ENCODE measurements at regions not wholly inside any gene's neighbourhood (a gene's known extent, or its start where the extent isn't known, plus 50 kb on each side); places are given as distances from the start of the nearest gene placed in this dataset.
"Not testable (repeated sequence)": the region's sequence is repeated elsewhere in the genome, so short reads cannot be mapped to it uniquely, and the experiment has no call there.

- DNase-seq (ENCODE audit: low read depth) = not testable (repeated sequence)
Observed at GRCh38 chr9:66771504-66771903, 129.0 kb upstream of the ZNF658 start.

- DNase-seq (ENCODE audit: low read depth) = not testable (repeated sequence)
Observed at GRCh38 chr9:66774618-66775017, 125.9 kb upstream of the ZNF658 start.

- DNase-seq (ENCODE audit: low read depth) = not testable (repeated sequence)
Observed at GRCh38 chr9:66779944-66780661, 120.4 kb upstream of the ZNF658 start.

DNA sequence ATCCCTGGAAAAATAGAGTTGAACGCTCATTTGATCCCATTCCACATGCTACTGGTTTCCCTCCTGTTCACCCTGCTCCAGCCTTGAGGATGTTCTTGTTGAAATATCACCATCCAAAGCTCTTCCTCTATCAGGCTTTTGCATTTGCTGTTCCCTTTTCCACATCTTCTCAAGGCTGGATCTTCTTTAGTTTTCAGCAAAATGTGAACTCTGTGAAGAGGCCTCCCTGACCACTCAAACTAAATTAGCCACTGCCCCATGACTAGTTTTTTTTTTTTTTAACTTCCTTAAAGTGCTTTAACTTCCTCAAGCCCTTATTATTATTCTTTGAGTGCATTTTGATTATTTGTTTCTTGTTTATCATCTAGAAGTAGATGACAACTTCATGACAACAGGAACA is 119.3 kb upstream of the ZNF658 start:
- not testable (repeated sequence) for DNase-seq (ENCODE audit: low read depth)

- not testable (repeated sequence) for DNase-seq (ENCODE audit: low read depth)
Observed at GRCh38 chr9:66782010-66782409, 118.5 kb upstream of the ZNF658 start.

DNA sequence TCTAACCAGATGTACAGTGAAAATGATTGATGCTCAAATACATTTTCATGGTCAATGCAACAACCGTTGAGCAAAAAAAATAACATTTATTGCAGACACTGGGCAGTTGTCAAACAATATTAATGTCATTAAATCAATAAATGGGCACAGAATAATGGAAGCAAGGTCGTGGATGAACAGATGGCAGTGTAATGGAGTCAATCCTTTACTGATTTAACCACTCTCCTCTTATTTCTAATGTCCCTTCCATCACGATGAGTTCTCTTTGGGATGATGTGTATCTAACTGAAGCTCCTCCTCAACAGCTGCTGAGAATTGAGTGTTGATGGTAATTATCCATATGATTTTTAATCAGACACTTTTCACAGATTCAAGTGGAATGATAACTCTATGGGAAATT is 114.9 kb upstream of the ZNF658 start:
- not testable (repeated sequence) for DNase-seq (ENCODE audit: low read depth)

DNA sequence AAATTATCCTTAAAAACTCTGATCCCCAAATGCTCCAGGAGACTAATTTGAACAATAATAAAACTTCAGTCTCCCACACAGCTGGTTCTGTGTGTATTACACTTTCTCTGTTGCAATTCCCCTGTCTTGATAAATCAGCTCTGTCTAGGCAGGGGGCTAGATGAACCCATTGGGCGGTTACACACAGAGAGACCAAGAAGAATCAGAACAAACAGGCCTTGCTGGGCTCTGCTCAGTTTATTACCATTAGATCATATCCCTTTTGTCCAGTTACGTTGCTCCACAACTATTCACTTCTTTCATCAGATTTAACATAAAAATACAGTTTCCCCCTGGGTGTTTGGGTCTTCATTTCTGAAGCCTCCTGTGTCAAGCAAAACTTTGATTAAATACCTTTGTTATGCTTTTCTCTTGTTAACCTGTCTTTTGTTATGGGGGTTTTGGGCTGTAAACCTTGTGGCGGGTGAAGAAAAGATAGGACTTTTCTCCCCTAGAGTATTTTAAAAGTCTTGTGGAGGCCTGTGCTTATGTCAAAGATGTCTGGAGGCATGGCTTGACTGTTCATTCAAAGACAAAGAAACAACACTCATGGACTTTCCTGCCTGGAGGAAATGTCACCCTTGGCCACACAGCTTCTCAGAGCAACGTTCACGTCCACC is 109.3 kb upstream of the ZNF658 start:
- not testable (repeated sequence) for DNase-seq (ENCODE audit: low read depth)

GRCh38 chr9:66794769-66795168 is 105.8 kb upstream of the ZNF658 start:
- not testable (repeated sequence) for DNase-seq (ENCODE audit: low read depth)

DNA sequence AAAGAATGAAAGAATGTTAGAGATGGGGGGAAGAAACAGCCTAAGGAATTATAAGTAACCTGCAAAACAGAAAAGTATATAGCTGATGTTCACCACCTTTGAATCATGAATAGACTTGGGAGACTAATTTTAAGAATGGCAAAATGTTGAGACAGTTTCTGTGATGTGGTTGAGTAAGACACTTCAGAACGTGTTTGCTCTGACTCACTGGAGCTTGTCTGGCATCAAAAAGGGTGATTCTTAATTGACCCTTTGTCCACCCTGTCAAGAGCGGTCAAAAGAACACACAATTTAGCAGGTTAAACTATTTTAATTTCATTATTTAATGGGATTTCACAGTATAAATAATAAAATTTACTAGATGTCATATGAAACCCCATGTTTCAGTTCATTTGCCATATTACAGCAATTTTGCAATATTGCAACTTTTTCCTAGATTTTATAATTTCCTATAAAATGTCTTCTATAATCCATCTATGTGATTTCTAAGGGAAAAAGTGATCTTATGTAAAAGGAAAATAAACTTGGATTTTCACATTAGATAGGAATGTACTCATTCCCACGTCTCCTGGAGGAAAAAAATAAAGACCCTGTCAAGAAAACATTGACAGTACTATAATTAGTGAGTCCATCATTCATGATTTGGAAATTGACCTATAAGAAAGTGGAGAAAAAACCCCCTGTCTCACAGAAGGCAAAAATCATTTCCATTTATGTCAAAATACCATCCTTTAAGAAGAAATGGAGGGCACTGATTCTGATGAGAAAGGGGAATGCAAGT is 104.6 kb upstream of the ZNF658 start:
- not testable (repeated sequence) for DNase-seq (ENCODE audit: low read depth)

DNA sequence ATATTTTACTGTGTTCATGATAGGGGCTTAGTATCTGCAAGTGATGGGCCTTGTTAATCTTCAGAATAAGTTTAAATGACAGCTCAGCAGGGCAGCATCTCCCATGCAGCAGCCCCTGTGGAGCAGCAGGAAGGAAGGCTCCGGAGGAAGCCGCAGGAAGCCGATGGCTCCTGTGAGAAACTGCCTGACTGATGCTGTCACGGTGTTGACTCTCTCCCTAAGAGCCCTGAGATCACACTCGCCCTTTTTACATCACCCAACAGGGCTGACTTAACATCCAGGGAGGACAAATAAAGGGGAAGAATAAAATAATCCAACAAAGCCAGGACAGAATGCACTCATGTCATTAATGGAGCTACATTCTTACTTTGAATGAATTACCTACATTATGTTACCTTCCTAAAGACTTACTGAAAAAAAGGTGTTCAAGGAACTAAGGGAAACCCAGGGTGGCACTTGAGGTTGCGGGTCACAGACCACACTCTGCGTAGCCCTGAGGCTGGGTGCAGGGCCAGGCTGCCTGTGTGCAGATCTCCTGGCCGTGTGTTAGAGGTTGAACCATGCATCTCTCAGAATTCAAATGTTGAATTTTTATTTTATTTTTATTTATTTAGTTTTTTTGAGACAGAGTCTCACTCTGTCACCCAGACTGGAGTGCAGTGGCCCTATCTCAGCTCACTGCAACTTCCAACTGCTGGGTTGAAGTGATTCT is 102.5 kb upstream of the ZNF658 start:
- DNase-seq (ENCODE audit: low read depth) = not testable (repeated sequence)

GRCh38 chr9:66803619-66804018 is 96.9 kb upstream of the ZNF658 start:
- DNase-seq (ENCODE audit: low read depth) = not testable (repeated sequence)

DNA sequence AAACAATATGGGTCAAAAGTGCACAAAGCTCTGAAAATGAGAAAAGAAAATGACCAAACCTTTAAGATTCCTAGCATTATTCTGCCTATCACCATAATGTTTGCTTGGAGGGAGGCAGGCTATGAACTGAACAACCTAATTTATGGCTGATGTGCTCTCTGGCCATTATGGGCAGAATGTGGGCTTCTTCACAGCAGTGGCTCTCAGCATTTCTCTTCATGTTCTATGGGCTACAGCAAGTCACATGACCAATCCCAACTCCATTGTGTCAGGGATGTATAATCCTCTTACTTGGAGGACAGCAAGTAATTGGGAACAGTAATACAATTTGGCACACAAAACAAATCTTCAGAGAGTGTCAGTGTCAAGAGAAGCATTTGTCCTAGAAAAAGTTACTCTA is 90.3 kb upstream of the ZNF658 start:
- not testable (repeated sequence) for DNase-seq (ENCODE audit: low read depth)

DNA sequence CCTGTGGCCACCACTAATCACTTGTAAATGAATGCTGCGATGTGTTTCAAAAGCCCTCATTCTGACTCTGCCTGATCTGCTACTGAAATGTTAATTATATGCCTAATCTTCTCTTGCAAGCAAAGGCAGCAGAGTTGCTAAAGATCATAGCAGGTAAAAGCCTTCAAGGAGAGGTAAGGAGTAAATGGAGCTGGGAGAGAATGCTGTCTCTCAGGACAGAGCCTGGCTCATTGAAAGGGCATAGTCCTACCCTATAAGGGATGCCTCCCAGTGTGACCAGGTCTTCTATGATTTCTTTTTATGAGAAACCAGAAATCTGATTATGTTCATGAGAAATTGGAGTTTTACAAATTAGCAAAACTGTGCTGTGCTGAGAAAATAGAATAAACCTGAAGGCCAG is 88.2 kb upstream of the ZNF658 start:
- DNase-seq (ENCODE audit: low read depth) = not testable (repeated sequence)

- DNase-seq (ENCODE audit: low read depth) = not testable (repeated sequence)
Observed at GRCh38 chr9:66812967-66813366, 87.6 kb upstream of the ZNF658 start.

DNA sequence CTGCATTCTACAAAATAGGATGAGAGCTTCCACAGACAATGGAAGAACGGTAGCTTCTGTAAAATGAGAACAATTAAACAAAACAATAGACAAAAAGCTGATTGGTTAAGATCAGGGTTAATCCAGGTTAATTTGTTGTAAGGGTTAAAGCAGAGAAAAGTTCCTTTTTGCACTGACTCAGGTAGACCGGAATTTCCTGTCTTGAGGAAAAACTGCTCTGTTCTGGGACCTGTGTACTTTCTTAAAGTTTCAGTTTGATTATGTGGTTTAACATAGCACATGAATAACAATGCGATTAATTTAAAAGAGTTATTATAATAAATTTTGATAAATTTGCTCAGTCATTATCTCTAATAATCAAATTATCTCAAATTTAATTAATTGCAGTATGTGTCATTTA is 86.5 kb upstream of the ZNF658 start:
- DNase-seq (ENCODE audit: low read depth) = not testable (repeated sequence)

DNA sequence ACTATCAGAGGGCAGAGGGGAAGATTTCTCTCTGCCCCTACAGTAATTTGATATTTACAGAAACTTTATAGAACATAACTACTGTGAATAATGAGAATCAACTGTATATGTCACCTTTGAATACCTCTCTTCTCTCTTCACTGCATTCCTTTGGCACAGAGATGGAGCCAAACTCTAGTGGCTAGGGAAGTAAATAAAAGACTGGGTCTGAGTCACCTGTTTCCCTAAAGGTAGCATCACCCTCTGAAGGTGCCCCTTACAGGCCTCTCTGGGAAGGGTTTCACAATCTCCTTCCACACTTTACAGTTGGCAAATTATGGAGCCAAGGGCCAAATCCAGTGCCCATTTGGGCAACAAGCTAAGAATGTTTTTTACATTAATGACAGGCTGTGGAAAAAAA is 81.0 kb upstream of the ZNF658 start:
- not testable (repeated sequence) for DNase-seq (ENCODE audit: low read depth)

DNA sequence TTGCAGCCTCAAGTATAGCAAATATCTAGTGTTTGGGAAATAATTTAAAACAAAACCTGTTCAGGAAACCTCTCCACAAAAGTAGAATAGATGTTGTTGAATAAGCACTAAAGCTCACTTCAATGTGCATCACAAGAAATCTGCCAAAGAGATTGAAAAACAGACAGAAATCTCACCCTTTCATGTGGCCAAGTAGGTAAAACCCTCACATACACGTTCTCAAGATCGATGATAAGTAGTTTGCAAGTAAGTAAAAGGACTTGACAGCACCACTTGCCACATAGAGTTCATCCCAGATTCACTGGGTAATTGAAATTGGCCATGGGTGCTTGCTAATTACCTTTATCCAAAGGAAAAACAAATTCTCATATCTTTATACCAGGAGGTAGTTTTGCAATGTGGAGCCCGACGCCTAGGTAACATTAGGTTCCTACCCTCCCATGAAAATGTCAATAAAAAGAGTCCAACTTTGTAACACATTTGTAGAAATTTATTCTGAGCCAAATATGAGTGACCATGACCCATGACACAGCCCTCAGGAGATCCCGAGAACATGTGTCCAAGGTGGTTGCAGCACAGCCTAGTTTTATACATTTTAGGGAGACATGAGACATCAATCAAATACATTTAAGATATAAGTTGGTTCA is 80.4 kb upstream of the ZNF658 start:
- not testable (repeated sequence) for DNase-seq (ENCODE audit: low read depth)

GRCh38 chr9:66824169-66824568 is 76.4 kb upstream of the ZNF658 start:
- DNase-seq (ENCODE audit: low read depth) = not testable (repeated sequence)

DNA sequence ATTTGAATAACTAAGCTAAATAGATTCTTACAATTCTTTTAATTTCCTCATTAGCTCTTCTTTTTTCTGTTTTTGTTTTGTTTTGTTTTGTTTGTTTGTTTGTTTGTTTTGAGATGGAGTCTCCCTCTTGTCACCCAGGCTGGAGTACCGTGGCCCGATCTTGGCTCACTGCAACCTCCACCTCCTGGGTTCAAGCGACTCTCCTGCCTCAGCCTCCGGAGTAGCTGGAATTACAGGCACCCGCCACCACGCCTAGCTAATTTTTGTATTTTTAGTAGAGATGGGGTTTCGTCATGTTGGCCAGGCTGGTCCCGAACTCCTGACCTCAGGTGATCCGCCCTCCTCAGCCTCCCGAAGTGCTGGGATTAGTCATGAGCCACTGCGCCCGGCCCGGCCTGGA is 70.7 kb upstream of the ZNF658 start:
- DNase-seq (ENCODE audit: low read depth) = not testable (repeated sequence)

DNA sequence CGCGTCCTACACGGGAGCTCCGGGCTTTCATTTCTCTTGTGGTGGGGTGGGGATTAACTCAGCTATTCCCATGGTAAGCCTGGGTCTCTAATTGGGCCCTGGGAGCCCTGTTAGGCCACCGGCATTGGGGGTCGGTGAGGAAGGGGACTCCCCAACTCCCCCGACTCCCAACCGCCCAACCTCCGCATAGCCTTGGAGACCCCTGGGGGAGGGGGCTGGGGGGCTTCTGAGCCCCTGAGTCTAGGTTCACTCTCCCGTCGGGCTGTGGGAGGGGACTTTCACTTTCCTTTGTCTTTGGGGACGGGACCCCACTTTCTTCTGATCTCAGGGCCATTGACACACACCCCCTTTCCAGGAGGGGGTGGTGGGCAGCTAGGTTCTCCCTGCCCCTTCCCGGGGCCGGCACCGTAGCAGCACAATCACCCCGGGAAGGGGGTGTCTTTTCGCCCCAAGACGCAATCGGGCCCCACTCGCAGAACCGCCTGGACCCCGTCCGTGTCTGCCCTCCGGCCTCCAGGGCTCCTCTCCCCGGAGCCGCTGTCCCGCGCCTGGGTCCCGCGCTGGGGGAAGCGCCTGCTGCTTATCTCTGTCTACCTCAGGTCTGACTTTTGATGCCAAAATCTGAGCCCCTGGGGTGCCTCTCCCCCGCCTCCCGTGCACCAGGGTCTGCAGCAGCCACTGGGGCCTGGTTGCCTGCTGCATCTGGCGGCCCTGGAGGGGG is 69.6 kb upstream of the ZNF658 start:
- not testable (repeated sequence) for DNase-seq (ENCODE audit: low read depth)

DNA sequence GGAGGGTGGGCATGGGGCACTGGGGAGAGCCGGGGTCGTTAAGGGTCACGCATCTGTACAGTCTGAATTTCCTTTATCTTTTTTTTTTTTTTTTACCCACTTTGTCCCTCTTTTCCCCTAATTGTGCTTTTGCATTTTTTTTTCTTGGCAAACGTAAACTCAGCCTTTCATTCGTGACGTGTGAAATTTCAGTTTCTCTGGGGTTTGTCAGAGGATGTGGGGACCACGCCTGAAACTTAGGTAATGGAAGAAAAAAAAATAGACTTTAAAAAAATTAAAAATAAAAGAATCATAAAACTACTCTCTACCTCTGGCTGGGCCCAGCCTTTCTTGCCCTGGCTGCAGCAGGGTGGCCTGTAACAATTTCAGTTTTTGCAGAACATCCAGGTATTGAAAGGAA is 68.3 kb upstream of the ZNF658 start:
- not testable (repeated sequence) for DNase-seq (ENCODE audit: low read depth)
